Endothelial cell of umbilical vein (primary cell): ENCODE measurements at regions not wholly inside any gene's neighbourhood (a gene's known extent, or its start where the extent isn't known, plus 50 kb on each side); places are given as distances from the start of the nearest gene placed in this dataset.

Source experiments
- MYC ChIP-seq: IDR thresholded peaks from one replicate; pipeline ENCODE4 v1.6.1; 2011; ENCODE audit warnings: mild to moderate bottlenecking, low read depth, low read length
- POLR2A ChIP-seq: IDR thresholded peaks from 2 replicates; pipeline ENCODE4 v1.6.1; 2012; ENCODE audit warnings: low read depth, mild to moderate bottlenecking, control low read depth, low read length
- TF ChIP-seq, protein P1 (sequence below), 2 donors: IDR thresholded peaks; 1 replicate in 1 of 2; 2 replicates in 1 of 2; pipeline ENCODE4 v1.5.1; 2011; ENCODE audit warnings: low read length in 2 of 2, mild to moderate bottlenecking in 2 of 2, moderate library complexity in 2 of 2, control low read depth in 1 of 2, inconsistent platforms in 1 of 2, low read depth in 1 of 2; ENCODE audit not compliant: insufficient read depth in 1 of 2; ENCODE audit errors: extremely low read depth in 1 of 2

DNA sequence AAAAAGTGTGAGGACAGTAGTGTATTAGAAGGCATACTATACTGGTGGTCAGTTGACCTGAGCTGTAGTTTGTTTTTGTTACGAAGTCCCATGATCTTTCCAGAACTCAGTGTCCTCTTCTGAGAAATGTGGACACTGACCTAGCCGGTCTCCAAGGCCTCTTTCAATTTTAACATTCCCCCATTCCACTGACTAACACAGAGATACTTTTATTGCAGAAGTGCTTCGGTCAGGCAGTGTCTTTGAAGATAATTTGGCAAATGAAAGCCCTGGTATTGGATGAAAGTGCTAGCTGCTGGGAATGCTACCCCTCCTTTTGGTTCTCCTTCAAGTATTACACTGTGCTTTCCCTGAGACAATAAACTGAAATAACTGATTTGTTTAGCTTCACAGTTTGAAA is 89.4 kb downstream of the LMO4 start:
- TF ChIP-seq, protein P1, sequence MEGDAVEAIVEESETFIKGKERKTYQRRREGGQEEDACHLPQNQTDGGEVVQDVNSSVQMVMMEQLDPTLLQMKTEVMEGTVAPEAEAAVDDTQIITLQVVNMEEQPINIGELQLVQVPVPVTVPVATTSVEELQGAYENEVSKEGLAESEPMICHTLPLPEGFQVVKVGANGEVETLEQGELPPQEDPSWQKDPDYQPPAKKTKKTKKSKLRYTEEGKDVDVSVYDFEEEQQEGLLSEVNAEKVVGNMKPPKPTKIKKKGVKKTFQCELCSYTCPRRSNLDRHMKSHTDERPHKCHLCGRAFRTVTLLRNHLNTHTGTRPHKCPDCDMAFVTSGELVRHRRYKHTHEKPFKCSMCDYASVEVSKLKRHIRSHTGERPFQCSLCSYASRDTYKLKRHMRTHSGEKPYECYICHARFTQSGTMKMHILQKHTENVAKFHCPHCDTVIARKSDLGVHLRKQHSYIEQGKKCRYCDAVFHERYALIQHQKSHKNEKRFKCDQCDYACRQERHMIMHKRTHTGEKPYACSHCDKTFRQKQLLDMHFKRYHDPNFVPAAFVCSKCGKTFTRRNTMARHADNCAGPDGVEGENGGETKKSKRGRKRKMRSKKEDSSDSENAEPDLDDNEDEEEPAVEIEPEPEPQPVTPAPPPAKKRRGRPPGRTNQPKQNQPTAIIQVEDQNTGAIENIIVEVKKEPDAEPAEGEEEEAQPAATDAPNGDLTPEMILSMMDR (IDR thresholded peaks at IDR 0.05; ENCODE audit: extremely low read depth in 1 of 2, insufficient read depth in 1 of 2, low read depth in 1 of 2, low read length in 2 of 2): no peak
- TF ChIP-seq MYC (no peak), POLR2A (no peak)
